ENCODE measurements at regions not wholly inside any gene's neighbourhood (a gene's known extent, or its start where the extent isn't known, plus 50 kb on each side); places are given as distances from the start of the nearest gene placed in this dataset.

- Histone ChIP-seq H2AFZ (no peak overlapping the region), H3K9me2 (replicated peaks; ENCODE audit: insufficient read depth) (no peaks in the 10 kb centered on the region), H4K20me1 (ENCODE audit: insufficient read depth, poor library complexity, severe bottlenecking) (no peaks in the 10 kb centered on the region), H3K36me3 (replicated peaks; ENCODE audit: insufficient read depth, low read depth) (no peaks in the 10 kb centered on the region), H3K4me3 (no peak overlapping the region), H3K4me2 (no peak overlapping the region), H3K9me3 (ENCODE audit: low read depth) (no peaks in the 10 kb centered on the region), H3K79me2 (no peaks in the 10 kb centered on the region), H3K27me3 (no peaks in the 10 kb centered on the region), H3K4me1 (ENCODE audit: insufficient read depth) (peaks cover 10% of the 10 kb centered on the region), H3K27ac (no peak overlapping the region)
- 91% methylated on average over 3 of the region's 3 CpGs for WGBS (ENCODE audit: low lambda C conversion rate, missing lambda C conversion rate)
- no peak for DNase-seq (ENCODE audit: low spot score)
- no peak for TF ChIP-seq EZH2 (IDR thresholded peaks at IDR 0.05; ENCODE audit: borderline replicate concordance)
- no peak for TF ChIP-seq CTCF (IDR thresholded peaks at IDR 0.05; ENCODE audit: poor library complexity)
- TF ChIP-seq EZH2phosphoT487 (IDR thresholded peaks at IDR 0.05; ENCODE audit: low read depth, severe bottlenecking, unreplicated experiment): no peak
Observed at GRCh38 chr3:193859195-193859594, 266.2 kb downstream of the OPA1 start.

- Histone ChIP-seq H3K79me2 (no peaks in the 10 kb centered on the region), H2AFZ (no peak overlapping the region), H3K27me3 (no peaks in the 10 kb centered on the region), H3K9me2 (replicated peaks; ENCODE audit: insufficient read depth) (no peaks in the 10 kb centered on the region), H3K27ac (no peak overlapping the region), H3K4me1 (ENCODE audit: insufficient read depth) (peaks cover 12% of the 10 kb centered on the region), H3K4me2 (no peak overlapping the region), H3K4me3 (no peak overlapping the region), H3K36me3 (replicated peaks; ENCODE audit: insufficient read depth, low read depth) (no peaks in the 10 kb centered on the region), H4K20me1 (ENCODE audit: insufficient read depth, poor library complexity, severe bottlenecking) (no peaks in the 10 kb centered on the region), H3K9me3 (ENCODE audit: low read depth) (no peaks in the 10 kb centered on the region)
- DNase-seq (ENCODE audit: low spot score): no peak
- 79% methylated on average over 2 of the region's 2 CpGs for WGBS (ENCODE audit: low lambda C conversion rate, missing lambda C conversion rate)
- TF ChIP-seq EZH2phosphoT487 (IDR thresholded peaks at IDR 0.05; ENCODE audit: low read depth, severe bottlenecking, unreplicated experiment) (no peak), CTCF (IDR thresholded peaks at IDR 0.05; ENCODE audit: poor library complexity) (no peak), EZH2 (IDR thresholded peaks at IDR 0.05; ENCODE audit: borderline replicate concordance) (no peak)
Observed at GRCh38 chr3:193861012-193861411, 268.0 kb downstream of the OPA1 start.

GRCh38 chr3:193862843-193863242, 269.8 kb downstream of the OPA1 start:
- Histone ChIP-seq H3K27ac (no peak overlapping the region), H4K20me1 (ENCODE audit: insufficient read depth, poor library complexity, severe bottlenecking) (no peaks in the 10 kb centered on the region), H3K4me1 (ENCODE audit: insufficient read depth) (peaks cover 12% of the 10 kb centered on the region), H3K27me3 (no peaks in the 10 kb centered on the region), H3K79me2 (no peaks in the 10 kb centered on the region), H3K4me2 (no peak overlapping the region), H3K9me2 (replicated peaks; ENCODE audit: insufficient read depth) (no peaks in the 10 kb centered on the region), H3K4me3 (no peak overlapping the region), H3K36me3 (replicated peaks; ENCODE audit: insufficient read depth, low read depth) (no peaks in the 10 kb centered on the region), H3K9me3 (ENCODE audit: low read depth) (no peaks in the 10 kb centered on the region), H2AFZ (no peak overlapping the region)
- 78% methylated on average over 4 of the region's 4 CpGs for WGBS (ENCODE audit: low lambda C conversion rate, missing lambda C conversion rate)
- DNase-seq (ENCODE audit: low spot score): no peak
- TF ChIP-seq CTCF (IDR thresholded peaks at IDR 0.05; ENCODE audit: poor library complexity): no peak
- no peak for TF ChIP-seq EZH2 (IDR thresholded peaks at IDR 0.05; ENCODE audit: borderline replicate concordance)
- no peak for TF ChIP-seq EZH2phosphoT487 (IDR thresholded peaks at IDR 0.05; ENCODE audit: low read depth, severe bottlenecking, unreplicated experiment)

All from hepatocyte (in vitro differentiated cells).